GM21529 (cell line): ENCODE measurements at regions not wholly inside any gene's neighbourhood (a gene's known extent, or its start where the extent isn't known, plus 50 kb on each side); places are given as distances from the start of the nearest gene placed in this dataset.

ENCODE experiments used
- ATAC-seq: cut with Tn5 transposase; IDR thresholded peaks from one replicate; pipeline ENCODE4 v1.9.1; 2021; ENCODE audit not compliant: unreplicated experiment

GRCh38 chr5:117055517-117055916, 480.9 kb upstream of the SEMA6A start:
- ATAC-seq, result no peak

- no peak for ATAC-seq
These were observed 480.3 kb upstream of the SEMA6A start for GRCh38 chr5:117054911-117055310.

- ATAC-seq, result no peak
These were observed 479.5 kb upstream of the SEMA6A start for GRCh38 chr5:117054141-117054540.

GRCh38 chr5:117041926-117042595, 467.4 kb upstream of the SEMA6A start:
- no peak for ATAC-seq

- no peak for ATAC-seq
These were observed 464.4 kb upstream of the SEMA6A start for GRCh38 chr5:117039035-117039434.

GRCh38 chr5:117027384-117027783, 452.8 kb upstream of the SEMA6A start:
- ATAC-seq, result no peak

GRCh38 chr5:117020999-117021398, 446.4 kb upstream of the SEMA6A start:
- no peak for ATAC-seq

GRCh38 chr5:117013280-117013877, 438.8 kb upstream of the SEMA6A start:
- no peak for ATAC-seq

- no peak for ATAC-seq
These were observed 436.0 kb upstream of the SEMA6A start for GRCh38 chr5:117010574-117010973.

GRCh38 chr5:116998024-116998423, 423.4 kb upstream of the SEMA6A start:
- no peak for ATAC-seq

GRCh38 chr5:116992681-116993080, 418.1 kb upstream of the SEMA6A start:
- no peak for ATAC-seq

GRCh38 chr5:116989995-116990394, 415.4 kb upstream of the SEMA6A start:
- ATAC-seq, result no peak

GRCh38 chr5:116982035-116982434, 407.4 kb upstream of the SEMA6A start:
- ATAC-seq, result no peak

GRCh38 chr5:116980581-116980980, 406.0 kb upstream of the SEMA6A start:
- no peak for ATAC-seq

GRCh38 chr5:116976767-116977166, 402.1 kb upstream of the SEMA6A start:
- no peak for ATAC-seq

GRCh38 chr5:116971131-116971530, 396.5 kb upstream of the SEMA6A start:
- no peak for ATAC-seq

- no peak for ATAC-seq
These were observed 395.7 kb upstream of the SEMA6A start for GRCh38 chr5:116970318-116970717.

GRCh38 chr5:116964438-116964837, 389.8 kb upstream of the SEMA6A start:
- ATAC-seq, result no peak

GRCh38 chr5:116961021-116961420, 386.4 kb upstream of the SEMA6A start:
- ATAC-seq, result no peak

GRCh38 chr5:116959843-116960242, 385.2 kb upstream of the SEMA6A start:
- ATAC-seq, result no peak

- ATAC-seq, result no peak
These were observed 378.8 kb upstream of the SEMA6A start for GRCh38 chr5:116953251-116953930.

GRCh38 chr5:116951219-116951618, 376.6 kb upstream of the SEMA6A start:
- ATAC-seq, result no peak
